HG03135 (cell line): ENCODE measurements at regions not wholly inside any gene's neighbourhood (a gene's known extent, or its start where the extent isn't known, plus 50 kb on each side); places are given as distances from the start of the nearest gene placed in this dataset.

Experiments used
- ATAC-seq: cut with Tn5 transposase; IDR thresholded peaks from one replicate; pipeline ENCODE4 v1.9.1; 2021; ENCODE audit warnings: mild to moderate bottlenecking, moderate library complexity; ENCODE audit not compliant: unreplicated experiment

DNA sequence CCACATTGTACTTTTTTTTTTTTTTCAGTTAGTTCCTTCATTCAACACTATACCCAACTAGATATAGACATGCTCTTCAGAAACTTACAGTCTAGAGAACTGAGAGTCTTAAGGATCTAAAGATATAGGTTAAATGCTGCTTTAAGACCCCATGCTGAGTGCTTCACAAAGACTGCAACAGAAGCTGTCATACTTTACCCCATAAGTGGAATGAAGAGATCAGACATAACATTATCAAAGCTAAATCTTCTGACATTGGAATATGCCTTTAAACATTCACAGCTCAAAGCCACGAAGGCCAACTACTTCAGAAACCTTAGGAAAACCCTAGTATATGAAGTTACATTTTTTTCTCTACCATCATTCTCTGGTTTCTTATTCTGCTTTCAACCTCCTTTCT is 666.4 kb downstream of the KCNT2 start:
- ATAC-seq, result no peak

DNA sequence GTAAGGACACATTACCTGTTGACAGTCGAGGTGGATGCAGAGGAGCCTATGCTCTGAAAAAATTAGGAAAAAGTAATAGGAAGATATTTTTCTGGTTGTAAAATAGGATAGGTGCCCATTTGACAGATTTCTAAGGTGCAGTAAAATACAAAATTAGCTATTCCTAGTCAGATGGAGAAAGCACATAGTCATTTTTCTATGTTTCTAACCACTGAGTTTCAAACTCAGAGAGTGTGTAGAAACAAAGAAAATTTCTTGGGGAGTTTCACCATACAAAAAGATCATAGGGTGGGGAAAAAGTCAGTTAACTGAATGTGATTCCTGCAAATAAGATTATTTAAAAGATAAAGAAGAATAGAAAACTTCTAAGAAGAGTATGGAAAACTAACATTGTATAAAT is 666.9 kb downstream of the KCNT2 start:
- ATAC-seq, result no peak

DNA sequence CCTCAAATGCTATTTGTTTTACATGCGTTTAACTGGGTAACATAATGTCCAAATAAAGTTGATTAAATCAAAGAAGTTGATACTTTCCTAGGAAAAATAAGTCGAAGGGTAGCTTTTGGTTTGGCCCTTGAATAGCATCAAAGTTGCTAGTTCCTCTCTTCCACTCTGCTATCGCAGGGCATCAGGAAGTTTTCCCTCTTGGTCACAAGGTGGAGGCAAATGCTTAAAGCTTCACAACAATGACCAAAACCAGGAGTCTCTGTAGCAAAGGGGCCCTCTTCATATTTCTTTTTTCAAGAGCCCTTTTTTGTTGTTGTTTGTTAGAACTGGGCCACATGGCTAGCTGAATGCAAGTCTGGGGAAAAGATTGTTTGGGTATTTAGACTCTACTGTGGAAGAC is 668.4 kb downstream of the KCNT2 start:
- ATAC-seq, result no peak

DNA sequence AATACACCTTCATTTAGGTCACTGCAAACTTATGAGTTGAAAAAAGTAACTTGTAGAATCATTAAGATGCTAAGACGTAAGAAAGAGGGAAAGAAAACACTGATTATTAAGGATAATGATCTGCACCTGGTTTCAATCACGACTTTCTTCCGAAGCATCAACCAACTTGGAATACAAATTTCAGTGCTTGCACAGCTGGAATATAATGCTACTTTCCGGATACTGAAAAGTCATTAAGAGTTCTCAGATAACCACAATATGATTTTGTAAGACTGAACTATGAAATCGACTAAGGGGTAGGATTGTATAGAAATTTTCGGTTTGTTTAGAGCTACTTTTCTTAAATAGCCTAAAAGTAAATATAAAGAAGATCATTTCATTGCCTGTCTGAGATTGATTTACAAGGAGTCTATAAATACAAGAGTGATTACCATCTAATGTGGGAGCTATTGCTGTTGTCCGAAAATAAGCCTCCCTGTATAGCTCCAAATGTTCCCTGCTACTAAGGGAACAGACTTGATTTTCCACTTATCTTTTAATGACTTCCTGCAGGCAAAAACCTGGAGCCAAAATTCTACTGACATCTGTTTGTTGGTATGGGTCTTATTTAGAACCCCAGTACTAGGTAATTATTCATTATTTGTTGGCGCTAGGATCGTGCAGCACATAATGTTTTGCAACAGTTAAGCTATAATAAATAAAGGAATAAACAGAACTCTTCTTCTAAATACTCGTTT is 673.3 kb downstream of the KCNT2 start:
- ATAC-seq, result no peak

DNA sequence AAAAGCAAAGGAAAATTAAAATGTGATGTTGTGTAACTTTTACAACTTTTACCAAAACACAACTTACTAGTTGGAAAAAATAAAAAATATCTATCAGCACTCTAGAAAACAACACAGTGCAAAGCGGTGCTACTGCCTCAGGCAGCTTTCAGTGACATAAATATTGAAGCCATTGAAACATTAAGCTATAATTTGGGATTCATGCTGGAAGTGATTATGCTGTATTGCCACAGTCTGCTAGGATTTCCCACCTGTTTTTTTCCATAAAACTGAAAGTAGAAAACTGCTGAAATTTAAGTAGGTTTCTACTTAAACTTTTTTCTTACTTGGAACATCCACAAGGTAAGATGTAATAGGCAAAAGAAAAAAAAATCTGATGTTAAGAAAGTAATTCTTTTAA is 674.4 kb downstream of the KCNT2 start:
- ATAC-seq, result no peak

DNA sequence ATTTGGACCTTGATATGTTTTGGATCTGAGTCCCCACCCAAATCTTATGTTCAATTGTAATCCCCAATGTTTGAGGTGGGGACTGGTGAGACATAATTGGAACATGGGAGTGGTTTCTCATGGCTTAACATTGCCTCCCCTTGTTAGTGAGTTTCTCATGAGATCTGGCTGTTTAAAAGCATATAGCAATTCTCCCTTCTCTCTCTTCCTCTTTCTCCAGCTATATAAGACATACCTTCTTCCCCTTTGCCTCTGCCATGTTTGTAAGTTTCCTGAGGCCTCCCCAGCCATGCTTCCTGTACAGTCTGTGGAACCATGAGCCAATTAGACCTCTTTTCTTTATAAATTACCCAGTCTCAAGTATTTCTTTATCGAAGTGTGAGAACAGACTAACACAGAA is 692.4 kb downstream of the KCNT2 start:
- ATAC-seq, result no peak

DNA sequence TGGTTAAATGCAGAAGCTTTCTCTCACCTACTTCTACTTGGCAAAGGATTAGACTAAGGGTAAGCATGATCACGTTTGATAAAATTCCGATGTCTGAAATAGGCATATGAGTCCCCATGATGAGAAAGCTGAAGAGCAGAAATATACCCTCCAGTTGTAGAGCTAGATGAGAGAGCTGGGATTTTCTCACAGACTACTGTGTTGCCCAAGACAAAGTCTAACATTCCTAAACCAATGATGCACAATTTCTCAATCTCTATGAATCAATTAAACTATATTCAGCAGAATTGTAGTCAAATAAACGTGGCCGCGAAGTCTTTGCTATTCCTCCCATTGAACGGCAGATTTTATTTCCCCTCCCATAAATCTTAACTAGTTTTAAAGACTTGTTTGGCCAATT is 699.2 kb downstream of the KCNT2 start:
- ATAC-seq, result no peak

DNA sequence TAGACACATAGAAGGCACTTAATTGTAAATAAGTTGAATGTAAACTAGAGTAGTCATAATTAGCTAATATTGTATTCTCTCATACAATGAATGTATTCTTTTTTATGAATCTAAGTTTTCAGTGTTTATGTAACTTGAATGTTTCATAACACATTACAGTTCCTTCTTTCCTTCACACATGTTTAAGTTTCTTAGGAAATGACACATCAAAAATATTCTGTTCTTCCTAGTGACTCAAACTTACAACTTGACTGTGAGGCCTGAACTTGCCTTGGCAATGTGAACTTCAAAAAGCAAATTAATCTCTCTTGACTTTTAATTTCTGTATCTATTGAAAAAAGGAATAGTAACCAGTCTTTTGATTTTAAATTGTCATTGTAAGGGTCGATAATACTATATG is 700.1 kb downstream of the KCNT2 start:
- no peak for ATAC-seq

DNA sequence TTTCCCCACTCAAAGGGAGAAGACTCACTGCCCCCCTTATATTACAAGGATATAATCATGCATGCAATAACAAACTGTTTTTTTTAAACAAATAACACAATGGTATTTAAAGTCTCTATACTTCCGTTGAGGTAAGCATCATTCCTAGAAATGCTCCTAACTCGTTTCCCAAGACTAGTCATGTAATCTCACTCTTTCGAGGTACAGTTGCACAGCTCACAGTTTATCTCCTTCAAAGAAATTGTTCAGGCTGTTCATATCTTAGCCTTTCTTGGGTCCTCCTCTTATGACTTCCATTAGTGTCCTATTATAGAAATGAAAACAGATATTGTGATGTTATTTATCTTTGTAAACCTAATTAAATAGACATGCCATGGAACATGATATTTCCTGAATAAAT is 705.0 kb downstream of the KCNT2 start:
- no peak for ATAC-seq

DNA sequence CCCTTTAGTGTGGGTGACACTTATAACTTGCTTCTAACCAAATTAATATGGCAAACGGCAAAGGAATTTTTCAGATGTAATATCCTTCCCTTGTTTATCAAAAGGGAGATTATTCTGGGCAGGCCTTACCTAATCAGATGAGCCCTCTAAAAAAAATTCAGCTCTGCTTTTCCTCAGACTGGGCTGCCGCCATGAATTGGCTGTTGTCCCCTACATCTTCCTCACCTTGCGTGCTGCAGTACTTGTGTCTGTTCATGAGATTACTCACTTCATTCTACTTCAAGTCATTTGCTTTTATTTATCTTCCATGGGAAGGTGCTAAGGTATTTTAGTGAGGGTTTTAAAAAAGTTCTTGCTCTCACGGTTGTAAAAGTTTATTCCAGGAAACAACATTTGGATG is 705.5 kb downstream of the KCNT2 start:
- ATAC-seq, result no peak

DNA sequence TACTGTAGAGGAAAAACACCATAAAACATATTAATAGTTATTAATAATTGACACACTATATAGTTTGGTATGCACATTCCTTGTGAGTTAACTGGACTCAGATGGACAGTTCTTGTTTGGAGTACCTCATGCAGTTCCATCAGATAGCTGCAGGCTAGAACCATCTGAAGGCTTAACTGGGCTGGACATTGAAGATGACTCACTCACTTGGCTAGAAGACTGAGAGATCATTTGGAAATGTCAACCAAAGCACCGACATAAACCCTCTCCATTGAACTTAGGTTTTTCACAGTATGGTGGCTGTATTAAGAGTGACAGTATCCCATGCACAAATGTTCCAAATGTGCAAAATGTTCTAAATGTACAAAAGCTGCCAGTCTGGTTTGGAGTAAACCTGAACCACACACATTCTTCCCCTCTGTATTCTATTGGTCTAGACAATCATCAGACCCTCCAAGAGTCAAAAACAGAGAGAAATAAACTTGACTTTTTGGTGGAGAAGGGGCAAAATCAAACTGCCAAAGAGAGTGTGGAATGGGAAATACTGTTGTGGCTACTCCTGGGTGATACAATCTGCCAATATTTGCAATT is 708.4 kb downstream of the KCNT2 start:
- ATAC-seq, result no peak

DNA sequence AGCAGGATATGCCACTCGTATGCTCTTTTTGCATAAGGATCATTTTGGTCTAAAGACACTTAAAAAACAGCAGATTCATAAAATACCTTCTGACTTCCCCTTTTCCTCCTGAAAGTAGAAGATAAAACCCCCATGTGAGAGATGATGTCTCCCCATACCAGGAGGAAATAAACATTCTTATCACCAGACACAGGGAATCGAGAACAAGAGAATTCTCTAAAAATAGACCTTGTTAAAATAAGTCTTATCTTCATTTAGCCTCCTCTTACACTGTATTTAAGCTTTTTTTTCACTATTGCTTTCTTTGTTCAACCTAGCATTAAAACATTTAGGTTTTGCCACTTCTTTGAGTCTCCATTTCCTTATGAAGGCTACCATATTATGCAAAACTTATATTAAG is 709.3 kb downstream of the KCNT2 start:
- no peak for ATAC-seq

DNA sequence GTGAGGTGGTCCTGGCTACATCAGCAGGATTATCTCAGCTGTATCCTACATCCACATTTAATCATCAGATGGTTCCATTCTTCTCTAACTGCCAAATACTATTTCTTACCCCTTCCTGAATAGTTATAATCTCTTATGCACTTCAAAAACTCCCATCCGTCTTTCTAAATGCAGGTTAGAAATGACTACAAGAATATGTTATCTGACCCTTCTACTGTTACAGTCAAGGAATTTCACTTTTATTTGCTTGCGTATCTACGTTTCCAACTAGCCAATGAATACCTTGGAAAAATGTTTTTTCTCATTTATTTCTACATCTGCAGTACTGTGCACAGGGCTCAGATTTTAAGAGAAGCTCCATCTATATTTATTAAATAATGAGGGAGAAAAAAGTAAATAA is 709.9 kb downstream of the KCNT2 start:
- ATAC-seq, result no peak

DNA sequence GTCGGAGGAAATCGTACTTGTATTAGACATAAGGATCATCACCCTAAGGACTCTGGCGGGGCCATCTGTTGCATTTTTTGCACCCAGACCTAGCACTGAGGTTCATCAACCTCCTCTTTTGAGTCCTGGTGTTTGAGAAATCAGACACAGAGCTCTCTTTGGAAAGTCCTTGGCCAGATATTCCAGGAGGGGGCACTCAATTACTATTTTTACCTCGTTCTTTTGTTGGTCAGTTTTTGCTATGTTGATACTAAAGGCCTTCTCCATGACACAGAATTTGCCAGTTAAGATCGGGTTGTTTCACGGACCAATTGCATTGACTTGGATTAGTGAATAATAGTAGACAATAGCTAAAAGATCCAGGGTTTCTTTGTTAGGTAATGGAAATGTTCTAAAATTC is 711.2 kb downstream of the KCNT2 start:
- no peak for ATAC-seq

DNA sequence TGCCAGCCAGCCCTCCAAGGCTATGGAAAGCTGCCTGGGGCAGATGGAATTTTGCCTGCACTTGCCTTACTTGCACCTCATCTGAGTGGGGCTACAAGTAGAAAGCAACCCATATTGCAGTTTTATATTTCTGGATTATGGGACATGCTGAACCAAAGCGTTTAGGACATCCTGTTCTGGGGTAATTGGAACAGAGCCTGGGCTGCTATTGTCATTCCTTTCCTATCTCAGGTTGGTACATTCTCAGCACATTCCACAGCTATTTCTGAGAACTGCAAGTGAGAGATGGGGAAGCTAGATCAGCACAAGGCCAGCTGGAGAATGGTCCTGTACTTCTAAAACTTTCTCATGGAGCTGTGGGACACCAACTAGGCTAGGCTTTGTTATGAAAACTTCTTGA is 713.8 kb downstream of the KCNT2 start:
- ATAC-seq, result no peak

DNA sequence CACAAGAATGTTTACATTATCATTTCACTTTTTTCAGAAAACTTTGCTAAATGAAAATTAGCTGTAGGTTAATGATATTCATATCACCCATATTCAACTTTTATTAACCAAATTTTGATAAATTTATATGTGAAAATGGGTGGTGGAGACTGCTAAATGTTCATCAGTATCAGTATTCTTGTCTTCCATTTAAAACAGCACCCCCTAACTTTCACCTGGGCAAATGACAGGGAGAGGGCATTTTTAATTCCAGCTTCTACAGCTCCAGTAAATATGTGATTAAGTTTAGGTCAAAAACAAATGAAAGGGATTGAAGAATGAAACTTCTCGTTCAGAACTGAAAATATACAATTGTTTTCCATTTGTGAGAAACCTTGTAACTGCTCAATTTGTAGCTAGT is 722.2 kb downstream of the KCNT2 start:
- no peak for ATAC-seq

DNA sequence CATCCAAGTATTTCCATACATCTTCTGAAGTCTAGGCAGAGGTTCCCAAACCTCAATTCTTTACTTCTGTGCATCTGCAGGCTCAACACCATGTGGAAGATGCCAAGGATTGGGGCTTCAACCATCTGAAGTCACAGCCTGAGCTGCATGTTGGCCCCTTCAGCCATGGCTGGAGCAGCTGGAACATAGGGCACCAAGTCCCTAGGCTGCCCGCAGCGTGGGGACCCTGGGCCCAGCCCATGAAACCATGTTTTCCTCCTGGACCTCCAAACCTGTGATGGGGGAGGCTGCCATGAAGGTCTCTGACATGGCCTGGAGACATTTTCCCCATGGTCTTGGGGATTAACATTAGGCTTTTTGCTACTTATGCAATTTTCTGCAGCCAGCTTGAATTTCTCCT is 729.8 kb downstream of the KCNT2 start:
- no peak for ATAC-seq

DNA sequence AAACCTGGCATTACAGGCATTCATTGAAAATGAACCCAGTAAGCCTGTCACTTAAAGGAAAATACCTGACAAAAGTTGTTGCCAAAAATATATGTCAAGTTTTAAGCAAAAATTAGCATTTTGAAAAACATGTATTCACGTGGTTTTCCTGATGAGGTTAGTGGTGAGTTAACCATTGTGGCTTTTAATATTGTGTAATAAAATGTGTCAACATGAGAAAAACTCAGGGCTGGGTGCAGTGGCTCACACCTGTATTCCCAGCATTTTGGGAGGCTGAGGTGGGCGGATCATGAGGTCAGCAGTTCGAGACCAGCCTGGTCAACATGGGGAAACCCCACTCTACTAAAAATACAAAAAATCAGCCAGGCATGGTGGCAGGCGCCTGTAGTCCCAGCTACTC is 731.4 kb downstream of the KCNT2 start:
- no peak for ATAC-seq

DNA sequence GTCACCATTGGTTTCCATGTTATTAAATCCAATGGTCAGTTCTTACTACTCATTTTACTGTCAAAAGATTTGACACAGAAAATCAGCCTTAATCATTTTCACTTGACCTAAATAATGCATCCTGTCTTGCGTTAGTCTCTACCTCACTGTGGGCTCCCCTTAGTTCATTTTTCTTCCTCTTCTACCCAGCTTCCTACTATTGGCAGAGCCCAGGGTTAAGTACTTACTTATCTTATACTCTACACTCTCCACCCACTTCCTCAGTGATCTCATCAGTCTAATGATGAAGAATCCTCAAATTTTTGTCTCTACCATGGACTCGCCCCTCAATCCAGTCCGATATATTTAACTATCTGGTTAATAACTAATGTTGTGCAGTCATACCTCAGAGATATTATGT is 735.9 kb downstream of the KCNT2 start:
- ATAC-seq, result no peak

DNA sequence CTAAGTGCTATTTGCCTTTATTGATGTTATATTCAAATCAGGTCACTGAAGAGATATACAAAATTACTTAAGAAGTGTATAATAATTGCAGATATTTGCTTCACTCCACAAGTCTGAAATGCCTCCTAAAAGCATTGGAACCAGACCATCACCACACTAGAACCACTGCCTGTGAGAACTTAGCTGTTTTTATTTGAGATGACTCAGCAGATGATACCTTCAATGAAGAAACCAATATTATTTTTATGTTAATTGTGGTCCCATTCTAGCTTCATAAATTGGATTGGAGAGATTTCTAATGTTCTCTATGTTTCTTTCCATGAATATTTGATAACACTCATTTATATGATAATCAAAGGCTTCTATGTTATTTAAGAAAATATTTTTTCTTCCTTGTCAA is 740.6 kb downstream of the KCNT2 start:
- no peak for ATAC-seq

DNA sequence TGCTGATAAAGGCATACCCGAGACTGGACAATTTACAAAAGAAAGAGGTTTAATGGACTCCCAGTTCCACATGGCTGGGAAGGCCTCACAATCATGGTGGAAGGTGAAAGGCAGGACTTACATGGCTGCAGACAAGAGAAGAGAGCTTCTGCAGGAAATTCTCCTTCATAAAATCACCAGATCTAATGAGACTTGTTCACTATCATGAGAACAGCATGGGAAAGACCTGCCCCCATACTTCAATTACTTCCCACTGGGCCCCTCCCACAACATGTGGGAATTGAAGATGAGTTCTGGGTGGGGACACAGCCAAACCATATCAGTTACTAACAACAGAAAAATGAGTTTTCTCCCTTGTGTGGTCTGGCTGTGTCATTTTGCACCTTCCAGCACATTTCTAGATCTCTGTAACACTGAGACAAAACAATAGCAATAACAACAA is 741.4 kb downstream of the KCNT2 start:
- no peak for ATAC-seq

DNA sequence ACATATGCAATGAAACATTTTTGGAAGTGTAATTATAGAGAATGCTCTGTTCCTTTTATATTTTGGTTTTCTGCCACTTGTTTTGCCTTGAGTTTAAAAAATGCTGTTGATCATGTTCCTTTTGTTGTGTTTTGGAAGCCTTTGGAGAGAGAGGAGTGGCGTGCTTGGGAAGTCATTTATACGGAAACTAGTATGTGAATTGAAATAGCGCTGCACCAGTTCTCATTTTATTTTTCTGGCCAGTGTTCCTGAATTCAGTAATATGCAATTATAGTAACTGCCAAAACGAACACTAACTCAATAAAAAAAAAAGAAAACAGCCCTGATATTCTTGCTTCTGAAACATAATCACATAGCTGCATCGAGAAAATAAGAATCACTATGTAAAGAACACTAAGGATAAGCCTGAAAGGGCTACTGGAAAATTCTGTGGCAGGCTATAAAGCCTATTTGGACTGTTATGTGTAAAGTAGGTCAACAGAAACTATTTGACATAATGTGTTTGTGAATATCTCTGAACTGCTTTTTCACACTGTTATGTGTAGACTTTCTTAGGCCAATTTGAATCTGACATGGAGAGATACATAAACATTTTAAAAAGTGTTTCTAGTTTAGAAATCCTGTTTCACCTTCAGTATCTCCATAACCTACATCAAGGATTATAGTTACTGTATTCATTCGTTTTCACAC is 742.0 kb downstream of the KCNT2 start:
- no peak for ATAC-seq
